K562 (cell line): ENCODE measurements at regions not wholly inside any gene's neighbourhood (a gene's known extent, or its start where the extent isn't known, plus 50 kb on each side); places are given as distances from the start of the nearest gene placed in this dataset.

Experiments
- ATAC-seq: fragments of 200-7000 bp; cut with Tn5 transposase; 3 replicates; pipeline ENCODE4 v1.9.1; 2020; ENCODE audit warnings: moderate library complexity
- BruUV-seq: library from RNA; stranded (reverse); fragments of 400-500 nt; replicated peaks from 2 replicates; lab custom pipeline; 2021; lab: Mats Ljungman, UMichigan
- CTCF ChIA-PET: fragments of 300-600 bp; formaldehyde crosslinking; extraction: SDS; loops from one replicate; lab custom pipeline; 2021; ENCODE audit warnings: low intra/inter-chr PET ratio; lab: Yijun Ruan, JAX
- POLR2A ChIA-PET: fragments of 300-600, 350-650 bp; sonication (Branson Sonifier 250); formaldehyde crosslinking; extraction: SDS; loops from one replicate; lab custom pipeline; 2021; ENCODE audit warnings: antibody characterized with exemption, inconsistent platforms; lab: Yijun Ruan, JAX
- DNase-seq, 4 experiments: peaks; one replicate each; pipeline versions ENCODE4 v3.0.0 to v3.0.0-alpha.2; 2011 to 2018; ENCODE audit warnings: low spot score in 3 of 4, mixed read lengths in 3 of 4; ENCODE audit errors: extremely low read depth in 1 of 4
- FAIRE-seq: peaks from 2 replicates; lab custom pipeline; 2011; peaks lifted over from hg19 to GRCh38; lab: Jason Lieb, UNC
- H2AFZ ChIP-seq: 2 replicates; pipeline ENCODE4 v1.6.0; 2011; ENCODE audit warnings: low read depth, low read length, control low read depth, inconsistent platforms
- H3K27ac ChIP-seq: fragments of 200-600 bp; 3 replicates; pipeline ENCODE4 v1.8.0; 2011; ENCODE audit warnings: low read depth, mild to moderate bottlenecking, control low read depth, inconsistent platforms, low read length, moderate library complexity, mixed read lengths; ENCODE audit errors: extremely low read depth
- H3K27me3 ChIP-seq, 2 experiments: fragments of 300-600 bp in 1 of 2; 2 replicates in 1 of 2; 3 replicates in 1 of 2; pipeline versions ENCODE4 v1.6.0 to v1.8.0; 2011; ENCODE audit warnings: inconsistent platforms in 2 of 2, low read length in 2 of 2, mild to moderate bottlenecking in 1 of 2, mixed read lengths in 1 of 2, moderate library complexity in 1 of 2; ENCODE audit not compliant: control insufficient read depth in 2 of 2, insufficient read depth in 2 of 2
- H3K36me3 ChIP-seq: fragments of 300-600 bp; 3 replicates; pipeline ENCODE4 v1.8.0; 2011; ENCODE audit warnings: mild to moderate bottlenecking, low read length, inconsistent platforms; ENCODE audit not compliant: control insufficient read depth, insufficient read depth
- H3K4me1 ChIP-seq, 2 experiments: fragments of 200-600 bp in 1 of 2; replicated peaks in 1 of 2; 2 replicates in 1 of 2; 3 replicates in 1 of 2; pipeline versions ENCODE4 v1.5.1 to v1.8.0; 2011; ENCODE audit warnings: inconsistent platforms in 2 of 2, low read length in 2 of 2, mild to moderate bottlenecking in 1 of 2, mixed read lengths in 1 of 2, moderate library complexity in 1 of 2; ENCODE audit not compliant: control insufficient read depth in 2 of 2, insufficient read depth in 2 of 2
- H3K4me2 ChIP-seq: 2 replicates; pipeline ENCODE4 v1.6.1; 2011; ENCODE audit warnings: low read length, control low read depth, inconsistent platforms, mixed read lengths; ENCODE audit not compliant: insufficient read depth
- H3K4me3 ChIP-seq: fragments of 200-600 bp; sonication (generic), shearing (Covaris generic); 2 replicates; pipeline ENCODE4 v1.5.1; 2016; ENCODE audit warnings: control low read depth, inconsistent platforms
- H3K79me2 ChIP-seq: fragments of 200-600 bp; 3 replicates; pipeline ENCODE4 v1.8.0; 2011; ENCODE audit warnings: low read length, inconsistent platforms; ENCODE audit not compliant: control insufficient read depth, insufficient read depth
- H3K9ac ChIP-seq, 2 experiments: 2 replicates each; pipeline versions ENCODE4 v1.6.0 to v1.6.1; 2011; ENCODE audit warnings: low read depth in 2 of 2, low read length in 2 of 2, control low read depth in 1 of 2, inconsistent platforms in 1 of 2, mild to moderate bottlenecking in 1 of 2, mixed read lengths in 1 of 2; ENCODE audit not compliant: insufficient read depth in 1 of 2
- H3K9me1 ChIP-seq: one replicate; pipeline ENCODE4 v1.6.0; 2011; ENCODE audit warnings: inconsistent platforms, mild to moderate bottlenecking, low read length, moderate library complexity; ENCODE audit not compliant: control insufficient read depth, insufficient read depth
- H3K9me3 ChIP-seq: replicated peaks from 2 replicates; pipeline ENCODE4 v1.5.1; 2011; ENCODE audit warnings: low read depth, low read length, inconsistent platforms; ENCODE audit not compliant: control insufficient read depth, insufficient read depth
- H4K20me1 ChIP-seq: replicated peaks from 2 replicates; pipeline ENCODE4 v1.6.1; 2011; ENCODE audit warnings: low read length, inconsistent platforms, mixed read lengths; ENCODE audit not compliant: control insufficient read depth, insufficient read depth
- ARID2 ChIP-seq: fragments of 450-650 bp; IDR thresholded peaks from 2 replicates; pipeline ENCODE4 v1.6.1; 2017; ENCODE audit warnings: antibody characterized with exemption, mild to moderate bottlenecking
- POLR2G ChIP-seq: fragments of 200-400 bp; formaldehyde crosslinking; IDR thresholded peaks from 2 replicates; pipeline ENCODE4 v1.6.1; 2017; ENCODE audit warnings: low read depth, mild to moderate bottlenecking, antibody characterized with exemption, low read length, moderate library complexity
- REST ChIP-seq, 2 experiments: fragments of 450-650 bp; formaldehyde crosslinking in 1 of 2; IDR thresholded peaks; 2 replicates each; pipeline versions ENCODE4 v1.4.0 to v1.6.1; 2014 to 2020; ENCODE audit warnings: mild to moderate bottlenecking in 2 of 2, borderline replicate concordance in 1 of 2, low read depth in 1 of 2
- WGBS: fragments of 100-300 bp; shearing (Covaris generic); methylation state at CpG from one replicate; pipeline ENCODE4 v1.1.6; 2016; ENCODE audit warnings: low coverage, mixed read lengths; ENCODE audit not compliant: insufficient coverage; ENCODE audit errors: missing lambda C conversion rate; 5-methylcytosine and 5-hydroxymethylcytosine counted together
- in situ Hi-C: fragments of 300-500 bp; cut with MboI; formaldehyde crosslinking; loops from 4 replicates; pipeline ENCODE4 v1.15.0; 2018; ENCODE audit warnings: inconsistent platforms, mixed read lengths
- intact Hi-C: fragments of 100-400 bp; cut with micrococcal nuclease; formaldehyde crosslinking; loops from 2 replicates; pipeline ENCODE4 v1.14.2; 2022

DNA sequence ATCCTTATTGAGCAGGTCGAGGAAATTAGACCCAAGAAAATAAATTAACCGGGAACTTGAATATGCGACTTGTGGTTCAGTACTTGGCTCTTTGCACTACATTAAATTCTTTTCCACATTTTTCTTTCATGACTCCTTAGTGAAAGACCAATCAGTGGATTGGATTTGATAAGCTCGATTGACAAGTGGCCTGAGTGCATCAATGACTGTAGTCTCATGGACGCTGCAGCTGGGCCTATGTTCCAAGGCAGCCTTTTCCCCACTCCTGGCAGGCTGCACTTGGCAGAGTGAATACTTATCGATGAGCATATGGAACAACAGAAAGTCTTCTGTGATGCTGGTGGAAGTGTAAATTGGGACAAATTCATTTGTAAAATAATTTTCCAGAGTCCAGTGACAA, 210.8 kb upstream of the EXOC2 start:
- CTCF ChIA-PET, result no interaction called here
- Histone ChIP-seq H3K27ac (no peak overlapping the region), H4K20me1 (no peaks in the 10 kb centered on the region), H3K36me3 (no peaks in the 10 kb centered on the region), H3K9me1 (no peaks in the 10 kb centered on the region), H3K9me3 (no peaks in the 10 kb centered on the region), H3K4me2 (no peak overlapping the region), H2AFZ (no peak overlapping the region), H3K9ac (no peak overlapping the region), H3K27me3 (peaks cover 3 to 12% of the 10 kb centered on the region in 2 experiments; a peak in 3 of 5 replicates), H3K79me2 (no peaks in the 10 kb centered on the region), H3K4me3 (no peak overlapping the region), H3K4me1 (no peaks in the 10 kb centered on the region)
- DNase-seq (no peak), FAIRE-seq (no peak), ATAC-seq (no peak)
- POLR2A ChIA-PET, result no interaction called here
- TF ChIP-seq ARID2 (no peak), POLR2G (no peak), REST (IDR thresholded peaks at IDR 0.05; ENCODE audit: borderline replicate concordance) (no peak), REST (CRISPR knock-in tag; IDR thresholded peaks at IDR 0.05; ENCODE audit: low read depth) (no peak)
- 3% methylated on average over 6 of the region's 6 CpGs for WGBS
- BruUV-seq, result no TSS peak
- intact Hi-C loops (no loop called here), in situ Hi-C loops (no loop called here)
